SKM-1 (cell line): ENCODE measurements at regions not wholly inside any gene's neighbourhood (a gene's known extent, or its start where the extent isn't known, plus 50 kb on each side); places are given as distances from the start of the nearest gene placed in this dataset.
"Not testable (repeated sequence)": the region's sequence is repeated elsewhere in the genome, so short reads cannot be mapped to it uniquely, and the experiment has no call there.

Experiments used
- DNase-seq: peaks from one replicate; lab custom pipeline; 2025; ENCODE audit not compliant: unreplicated experiment; lab: John Stamatoyannopoulos, UW

GRCh38 chr9:16052757-16053530 lies 500.1 kb downstream of the CCDC171 start:
- DNase-seq, result no peak

GRCh38 chr9:16057541-16057940 lies 504.7 kb downstream of the CCDC171 start:
- no peak for DNase-seq

GRCh38 chr9:16058131-16058549 lies 505.3 kb downstream of the CCDC171 start:
- no peak for DNase-seq

GRCh38 chr9:16060436-16061129 lies 507.7 kb downstream of the CCDC171 start:
- DNase-seq, result no peak

- no peak for DNase-seq
Observed at GRCh38 chr9:16062542-16063240, 509.8 kb downstream of the CCDC171 start.

GRCh38 chr9:16063241-16063591 lies 510.4 kb downstream of the CCDC171 start:
- DNase-seq, result no peak

- no peak for DNase-seq
Observed at GRCh38 chr9:16064771-16065170, 511.9 kb downstream of the CCDC171 start.

GRCh38 chr9:16066201-16066600 lies 513.4 kb downstream of the CCDC171 start:
- DNase-seq, result not testable (repeated sequence)

GRCh38 chr9:16068476-16068875 lies 515.6 kb downstream of the CCDC171 start:
- DNase-seq, result no peak

GRCh38 chr9:16069249-16069648 lies 516.4 kb downstream of the CCDC171 start:
- no peak for DNase-seq

- no peak for DNase-seq
Observed at GRCh38 chr9:16069671-16070454, 517.0 kb downstream of the CCDC171 start.

- no peak for DNase-seq
Observed at GRCh38 chr9:16070455-16071145, 517.8 kb downstream of the CCDC171 start.

GRCh38 chr9:16071400-16071799 lies 518.6 kb downstream of the CCDC171 start:
- no peak for DNase-seq

GRCh38 chr9:16074963-16075362 lies 522.1 kb downstream of the CCDC171 start:
- DNase-seq, result no peak

- no peak for DNase-seq
Observed at GRCh38 chr9:16075696-16076095, 522.9 kb downstream of the CCDC171 start.

- no peak for DNase-seq
Observed at GRCh38 chr9:16076511-16076910, 523.7 kb downstream of the CCDC171 start.

GRCh38 chr9:16082796-16083195 lies 530.0 kb downstream of the CCDC171 start:
- no peak for DNase-seq

GRCh38 chr9:16085167-16085726 lies 532.4 kb downstream of the CCDC171 start:
- no peak for DNase-seq

- DNase-seq, result no peak
Observed at GRCh38 chr9:16090907-16091629, 538.2 kb downstream of the CCDC171 start.
